Peyer's patch (tissue), 4 donors: ENCODE measurements at regions not wholly inside any gene's neighbourhood (a gene's known extent, or its start where the extent isn't known, plus 50 kb on each side); places are given as distances from the start of the nearest gene placed in this dataset.

Source experiments
- CTCF ChIP-seq, 6 experiments: fragments of 450-650 bp in 4 of 6; fragments of 200-600 bp in 2 of 6; sonication (generic) in 1 of 6; IDR thresholded peaks; one replicate each; pipeline ENCODE4 v1.5.1; 2017 to 2019; ENCODE audit warnings: antibody characterized with exemption in 6 of 6, mild to moderate bottlenecking in 3 of 6, moderate library complexity in 1 of 6
- POLR2A ChIP-seq, 2 donors: fragments of 450-650 bp; IDR thresholded peaks; one replicate each; pipeline ENCODE4 v1.5.1; 2017; ENCODE audit warnings: antibody characterized with exemption in 2 of 2, mild to moderate bottlenecking in 2 of 2, moderate library complexity in 2 of 2

- TF ChIP-seq POLR2A (IDR thresholded peaks at IDR 0.05) (no peak), CTCF (IDR thresholded peaks at IDR 0.05) (no peak)
Measured at GRCh38 chr9:80518441-80518840, 946.7 kb downstream of the TLE4 start.
